IMR-90 (cell line): ENCODE measurements at regions not wholly inside any gene's neighbourhood (a gene's known extent, or its start where the extent isn't known, plus 50 kb on each side); places are given as distances from the start of the nearest gene placed in this dataset.

ENCODE experiments used
- ATAC-seq: fragments of 200-7000 bp; cut with Tn5 transposase; 2 replicates; pipeline ENCODE4 v1.9.1; 2020; ENCODE audit warnings: low read depth, mild to moderate bottlenecking, moderate library complexity
- BruUV-seq: library from RNA; stranded (reverse); fragments of 400-500 nt; replicated peaks from 2 replicates; lab custom pipeline; 2021; lab: Mats Ljungman, UMichigan
- CTCF ChIA-PET: fragments of 300-600 bp; formaldehyde crosslinking; extraction: SDS; loops from one replicate; lab custom pipeline; 2021; ENCODE audit warnings: antibody characterized with exemption; lab: Yijun Ruan, JAX
- POLR2A ChIA-PET: fragments of 300-600 bp; sonication (Branson Sonifier 250); formaldehyde crosslinking; loops from one replicate; lab custom pipeline; 2022; ENCODE audit warnings: antibody characterized with exemption; ENCODE audit not compliant: unreplicated experiment; lab: Charles Lee
- DNase-seq: peaks from one replicate; pipeline ENCODE4 v3.0.0; 2013
- H2AFZ ChIP-seq: replicated peaks from 2 replicates; pipeline ENCODE3; 2013; ENCODE audit warnings: low read length, mild to moderate bottlenecking; ENCODE audit not compliant: poor library complexity
- H2AK5ac ChIP-seq: 2 replicates; pipeline ENCODE4 v1.6.1; 2013; ENCODE audit warnings: low read depth, low read length, inconsistent platforms
- H2AK9ac ChIP-seq: replicated peaks from 2 replicates; pipeline ENCODE3; 2013; ENCODE audit warnings: mild to moderate bottlenecking, low read depth, low read length, moderate library complexity; ENCODE audit not compliant: poor library complexity
- H2BK120ac ChIP-seq: 2 replicates; pipeline ENCODE4 v1.6.1; 2013; ENCODE audit warnings: low read depth, low read length, inconsistent platforms
- H2BK15ac ChIP-seq: 3 replicates; pipeline ENCODE4 v1.6.1; 2013; ENCODE audit warnings: low read depth, low read length, inconsistent platforms
- H2BK20ac ChIP-seq: 2 replicates; pipeline ENCODE4 v1.6.1; 2013; ENCODE audit warnings: low read depth, mild to moderate bottlenecking, inconsistent platforms, low read length, moderate library complexity
- H2BK5ac ChIP-seq: 2 replicates; pipeline ENCODE4 v1.6.1; 2013; ENCODE audit warnings: mild to moderate bottlenecking, low read depth, low read length, inconsistent platforms; ENCODE audit not compliant: poor library complexity, severe bottlenecking
- H3K14ac ChIP-seq: replicated peaks from 2 replicates; pipeline ENCODE4 v1.6.1; 2013; ENCODE audit warnings: low read depth, low read length, inconsistent platforms
- H3K18ac ChIP-seq: 2 replicates; pipeline ENCODE4 v1.6.1; 2013; ENCODE audit warnings: low read depth, low read length, control low read depth
- H3K23ac ChIP-seq: 2 replicates; pipeline ENCODE4 v1.6.1; 2013; ENCODE audit warnings: low read depth, low read length, inconsistent platforms
- H3K27ac ChIP-seq: 2 replicates; pipeline ENCODE4 v1.5.1; 2013; ENCODE audit warnings: mild to moderate bottlenecking, control low read depth, low read length; ENCODE audit not compliant: insufficient read depth
- H3K27me3 ChIP-seq: 2 replicates; pipeline ENCODE4 v1.6.1; 2013; ENCODE audit warnings: low read length; ENCODE audit not compliant: control insufficient read depth, insufficient read depth
- H3K36me3 ChIP-seq: 2 replicates; pipeline ENCODE4 v1.6.1; 2013; ENCODE audit warnings: low read length, mixed read lengths; ENCODE audit not compliant: control insufficient read depth, insufficient read depth
- H3K4ac ChIP-seq: 2 replicates; pipeline ENCODE4 v1.6.1; 2013; ENCODE audit warnings: low read depth, low read length, inconsistent platforms
- H3K4me1 ChIP-seq: 2 replicates; pipeline ENCODE4 v1.6.1; 2013; ENCODE audit warnings: low read length, mixed read lengths; ENCODE audit not compliant: control insufficient read depth, insufficient read depth
- H3K4me2 ChIP-seq: 2 replicates; pipeline ENCODE4 v1.6.1; 2013; ENCODE audit warnings: low read depth, mild to moderate bottlenecking, control low read depth, low read length, moderate library complexity
- H3K4me3 ChIP-seq: 2 replicates; pipeline ENCODE4 v1.5.1; 2013; ENCODE audit warnings: low read depth, mild to moderate bottlenecking, control low read depth, low read length, moderate library complexity; ENCODE audit not compliant: insufficient read depth
- H3K56ac ChIP-seq: 2 replicates; pipeline ENCODE4 v1.6.1; 2013; ENCODE audit warnings: low read length, inconsistent platforms; ENCODE audit not compliant: insufficient read depth; ENCODE audit errors: extremely low read depth
- H3K79me1 ChIP-seq, 2 experiments: 2 replicates each; pipeline ENCODE4 v1.6.1; 2013; ENCODE audit warnings: low read length in 2 of 2, inconsistent platforms in 1 of 2, low read depth in 1 of 2
- H3K9ac ChIP-seq: 2 replicates; pipeline ENCODE4 v1.6.1; 2013; ENCODE audit warnings: low read depth, low read length, control low read depth
- H3K9me1 ChIP-seq: 2 replicates; pipeline ENCODE4 v1.6.1; 2013; ENCODE audit warnings: low read length, inconsistent platforms; ENCODE audit not compliant: insufficient read depth
- H3K9me3 ChIP-seq: 2 replicates; pipeline ENCODE4 v1.6.1; 2013; ENCODE audit warnings: low read length; ENCODE audit not compliant: control insufficient read depth, insufficient read depth
- H4K20me1 ChIP-seq: 2 replicates; pipeline ENCODE4 v1.6.1; 2013; ENCODE audit warnings: low read length, inconsistent platforms; ENCODE audit not compliant: insufficient read depth
- H4K5ac ChIP-seq: 2 replicates; pipeline ENCODE4 v1.6.1; 2013; ENCODE audit warnings: mild to moderate bottlenecking, low read depth, low read length, control low read depth
- H4K8ac ChIP-seq, 2 experiments: 2 replicates each; pipeline ENCODE4 v1.6.1; 2013; ENCODE audit warnings: low read depth in 2 of 2, low read length in 2 of 2, control low read depth in 1 of 2, inconsistent platforms in 1 of 2
- H4K91ac ChIP-seq: 2 replicates; pipeline ENCODE4 v1.6.1; 2013; ENCODE audit warnings: low read depth, low read length, inconsistent platforms; ENCODE audit not compliant: insufficient read depth
- CEBPB ChIP-seq: IDR thresholded peaks from 2 replicates; pipeline ENCODE4 v1.6.1; 2012; ENCODE audit warnings: low read depth, low read length, improper control_type of control experiment
- WGBS, 2 experiments: methylation state at CpG; one replicate each; pipeline versions ENCODE4 v1.1.5 to v1.1.7; 2013; ENCODE audit warnings: missing lambda C conversion rate in 2 of 2; ENCODE audit not compliant: insufficient read length in 1 of 2; ENCODE audit errors: extremely low coverage in 2 of 2; 5-methylcytosine and 5-hydroxymethylcytosine counted together
- dilution Hi-C: fragments of 300-500 bp; cut with HindIII; formaldehyde crosslinking; loops from one replicate; pipeline ENCODE4 v1.14.3; 2018; ENCODE audit warnings: low sequenced_read_pairs; ENCODE audit not compliant: unreplicated experiment
- in situ Hi-C: fragments of 300-500 bp; cut with MboI; formaldehyde crosslinking; loops from 3 replicates; pipeline ENCODE4 v1.14.3; 2019; ENCODE audit warnings: low sequenced_read_pairs, inconsistent platforms, mixed read lengths
- intact Hi-C: fragments of 100-400 bp; cut with micrococcal nuclease; formaldehyde crosslinking; loops from 2 replicates; pipeline ENCODE4 v1.10.0; 2022

DNA sequence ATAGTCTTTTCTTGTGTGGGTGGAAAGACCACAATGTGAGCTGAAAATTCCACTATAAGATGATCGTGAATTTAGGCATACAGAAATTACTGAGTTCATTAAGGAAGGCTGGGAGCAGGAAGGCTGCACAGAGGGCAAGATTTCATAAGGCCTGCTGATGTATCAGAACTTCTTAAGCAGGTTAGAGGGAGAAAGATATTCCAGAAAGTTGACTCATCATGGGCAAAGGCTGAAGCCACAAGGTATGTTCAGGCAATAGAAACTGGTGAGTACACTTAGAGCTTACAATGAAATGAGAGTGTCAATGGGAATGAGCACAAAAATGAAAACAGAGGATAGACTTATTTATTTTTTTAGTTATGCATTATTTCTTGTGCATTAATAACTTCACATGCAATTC lies 618.6 kb downstream of the CBLN4 start:
- Histone ChIP-seq H2AFZ (no peak overlapping the region), H2AK9ac (no peak overlapping the region), H3K9ac (no peak overlapping the region), H4K20me1 (no peaks in the 10 kb centered on the region), H3K14ac (no peak overlapping the region), H3K4me3 (no peak overlapping the region), H2AK5ac (no peak overlapping the region), H3K4ac (no peak overlapping the region), H2BK5ac (no peak overlapping the region), H4K8ac (no peak overlapping the region), H2BK15ac (no peak overlapping the region), H2BK20ac (no peak overlapping the region), H4K91ac (no peak overlapping the region), H3K9me1 (no peaks in the 10 kb centered on the region), H3K9me3 (peaks cover 10% of the 10 kb centered on the region), H3K18ac (no peak overlapping the region), H3K4me2 (no peak overlapping the region), H3K56ac (no peak overlapping the region), H2BK120ac (no peak overlapping the region), H3K27ac (no peak overlapping the region), H3K79me1 (no peaks in the 10 kb centered on the region), H3K4me1 (no peaks in the 10 kb centered on the region), H3K23ac (no peak overlapping the region), H4K5ac (no peak overlapping the region), H3K36me3 (no peaks in the 10 kb centered on the region), H3K27me3 (no peaks in the 10 kb centered on the region)
- WGBS, 2 experiments = no CpG with 5 or more reads among the region's 1 CpG
- in situ Hi-C loops (no loop called here), dilution Hi-C loops (no loop called here), intact Hi-C loops (no loop called here)
- no TSS peak for BruUV-seq
- no peak for TF ChIP-seq CEBPB
- DNase-seq (no peak), ATAC-seq (no peak)
- ChIA-PET CTCF (no interaction called here), POLR2A (no interaction called here)
